ENCODE measurements at regions not wholly inside any gene's neighbourhood (a gene's known extent, or its start where the extent isn't known, plus 50 kb on each side); places are given as distances from the start of the nearest gene placed in this dataset.

DNA sequence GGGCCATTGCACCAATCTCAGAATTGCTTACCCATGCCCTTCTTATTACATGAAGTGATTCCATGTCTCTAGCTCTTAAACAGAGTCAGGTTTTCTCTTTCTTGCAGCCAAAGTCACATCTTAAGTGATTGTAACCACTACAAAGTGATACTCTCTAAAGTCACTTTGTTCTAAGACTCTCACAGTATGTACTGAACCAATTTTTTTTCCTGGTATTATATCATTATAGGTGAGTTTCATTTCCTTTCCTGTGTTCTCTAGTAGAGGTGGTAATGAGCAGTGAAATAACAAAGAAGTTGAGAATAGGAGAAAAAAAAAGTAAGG, 66.3 kb upstream of the DARS1 start:
- intact Hi-C loops (cut with DNase I): no loop called here
- no peaks in the 10 kb centered on the region for H3K4me1 ChIP-seq
- H3K27ac ChIP-seq: no peak overlapping the region

DNA sequence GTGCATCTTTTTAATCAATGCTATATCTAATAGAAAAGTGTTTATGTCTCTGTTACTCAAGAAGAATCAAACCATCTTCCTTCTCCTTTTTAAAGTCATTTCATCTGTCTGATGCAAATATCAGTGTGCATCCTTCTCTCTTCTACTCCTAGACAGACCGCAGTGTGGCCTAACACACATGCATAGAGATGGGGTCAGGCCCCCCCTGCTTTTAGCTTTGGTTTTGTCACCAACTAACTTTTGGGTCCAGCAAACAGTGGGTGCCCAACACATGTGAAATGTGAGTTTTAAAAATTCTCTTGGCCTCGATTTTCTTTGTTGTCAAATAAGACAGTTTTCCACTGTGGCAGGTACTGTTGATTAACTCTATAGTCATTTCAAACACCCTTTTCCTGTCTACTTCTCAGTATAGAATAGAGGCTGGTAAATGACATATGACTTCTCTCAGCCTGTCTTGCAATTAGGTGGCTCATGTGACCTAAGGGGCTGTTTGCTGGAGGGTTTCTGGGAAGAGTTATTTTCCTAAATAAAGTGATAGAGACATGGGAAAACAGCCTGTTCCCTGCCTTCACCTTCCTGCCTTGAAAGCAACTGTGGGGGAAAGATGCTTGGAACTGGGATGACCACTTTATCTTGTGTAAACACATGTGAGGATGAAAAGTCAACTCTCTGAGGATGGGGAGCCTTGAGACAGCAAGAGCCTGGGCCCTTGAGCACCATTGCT, 65.7 kb upstream of the DARS1 start:
- H3K4me3 ChIP-seq: no peak overlapping the region
- no peak for TF ChIP-seq POLR2A (IDR thresholded peaks at IDR 0.05)
- TF ChIP-seq, protein P1, sequence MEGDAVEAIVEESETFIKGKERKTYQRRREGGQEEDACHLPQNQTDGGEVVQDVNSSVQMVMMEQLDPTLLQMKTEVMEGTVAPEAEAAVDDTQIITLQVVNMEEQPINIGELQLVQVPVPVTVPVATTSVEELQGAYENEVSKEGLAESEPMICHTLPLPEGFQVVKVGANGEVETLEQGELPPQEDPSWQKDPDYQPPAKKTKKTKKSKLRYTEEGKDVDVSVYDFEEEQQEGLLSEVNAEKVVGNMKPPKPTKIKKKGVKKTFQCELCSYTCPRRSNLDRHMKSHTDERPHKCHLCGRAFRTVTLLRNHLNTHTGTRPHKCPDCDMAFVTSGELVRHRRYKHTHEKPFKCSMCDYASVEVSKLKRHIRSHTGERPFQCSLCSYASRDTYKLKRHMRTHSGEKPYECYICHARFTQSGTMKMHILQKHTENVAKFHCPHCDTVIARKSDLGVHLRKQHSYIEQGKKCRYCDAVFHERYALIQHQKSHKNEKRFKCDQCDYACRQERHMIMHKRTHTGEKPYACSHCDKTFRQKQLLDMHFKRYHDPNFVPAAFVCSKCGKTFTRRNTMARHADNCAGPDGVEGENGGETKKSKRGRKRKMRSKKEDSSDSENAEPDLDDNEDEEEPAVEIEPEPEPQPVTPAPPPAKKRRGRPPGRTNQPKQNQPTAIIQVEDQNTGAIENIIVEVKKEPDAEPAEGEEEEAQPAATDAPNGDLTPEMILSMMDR (IDR thresholded peaks at IDR 0.05): no peak
- H3K9me3 ChIP-seq: no peaks in the 10 kb centered on the region
- ATAC-seq: no peak
- H3K27me3 ChIP-seq: no peaks in the 10 kb centered on the region
- no peak for DNase-seq
- 51% methylated on average over 2 of the region's 2 CpGs for WGBS (ENCODE audit: insufficient coverage, low coverage, low lambda C conversion rate, missing lambda C conversion rate)
- H3K4me1 ChIP-seq: no peaks in the 10 kb centered on the region
- intact Hi-C loops (cut with DNase I): no loop called here
- no peaks in the 10 kb centered on the region for H3K36me3 ChIP-seq
- no peak overlapping the region for H3K27ac ChIP-seq

More for the DNA sequence above, 66.3 kb upstream of the DARS1 start:
- ATAC-seq (no peak), DNase-seq (no peak)
- Histone ChIP-seq H3K36me3 (no peaks in the 10 kb centered on the region), H3K27me3 (no peaks in the 10 kb centered on the region), H3K4me3 (no peak overlapping the region), H3K9me3 (no peaks in the 10 kb centered on the region)
- TF ChIP-seq, protein P1 (IDR thresholded peaks at IDR 0.05): no peak
- TF ChIP-seq POLR2A (IDR thresholded peaks at IDR 0.05): no peak

DNA sequence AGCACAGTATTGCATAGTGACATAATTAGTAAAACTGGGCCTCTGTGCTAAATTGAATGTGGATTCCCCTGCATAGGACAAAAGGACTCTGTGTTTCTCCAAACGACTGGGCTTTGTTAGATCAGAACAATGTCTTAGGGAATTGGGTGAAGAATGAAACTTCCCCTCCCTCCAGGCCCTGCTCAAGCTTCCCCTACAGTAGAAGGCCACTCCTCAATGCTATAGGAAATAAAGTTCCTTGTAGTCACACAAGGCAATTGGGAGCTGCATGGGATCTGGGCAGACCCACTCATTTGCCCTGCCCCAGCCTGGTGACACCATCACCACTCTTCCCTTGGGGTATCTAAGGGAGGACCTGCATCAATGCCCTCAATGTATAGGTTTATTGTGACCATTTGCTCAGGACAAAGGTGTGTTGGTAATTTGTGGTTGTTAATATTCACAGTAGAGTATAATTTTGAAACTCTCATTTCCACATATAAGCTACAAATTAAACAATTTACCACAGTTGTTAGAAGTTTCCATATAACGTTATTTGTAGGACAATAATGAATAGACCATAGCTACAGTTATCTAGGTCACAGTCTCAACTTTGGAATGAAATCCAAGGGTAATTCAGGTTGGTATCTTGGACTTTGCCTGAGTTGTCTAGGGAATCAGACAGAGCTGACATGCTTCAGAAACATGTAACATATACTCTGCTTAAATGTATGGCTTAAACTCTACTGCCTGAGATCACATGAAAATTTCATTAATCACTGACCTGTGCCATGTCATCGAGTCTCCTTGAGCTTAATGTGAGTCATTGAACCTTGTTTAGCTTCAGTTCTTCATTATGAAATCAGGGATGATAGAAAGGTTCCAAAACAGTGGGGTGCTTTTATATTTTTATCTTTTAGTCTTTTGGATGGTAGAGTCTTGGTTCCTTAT, 64.8 kb upstream of the DARS1 start:
- H3K4me1 ChIP-seq: no peaks in the 10 kb centered on the region
- intact Hi-C loops (cut with DNase I): no loop called here
- DNase-seq (no peak), ATAC-seq (no peak)
- no peaks in the 10 kb centered on the region for H3K27me3 ChIP-seq
- no peaks in the 10 kb centered on the region for H3K36me3 ChIP-seq
- 43% methylated on average over 3 of the region's 3 CpGs for WGBS (ENCODE audit: insufficient coverage, low coverage, low lambda C conversion rate, missing lambda C conversion rate)
- no peak overlapping the region for H3K4me3 ChIP-seq
- TF ChIP-seq POLR2A (IDR thresholded peaks at IDR 0.05): no peak
- TF ChIP-seq, protein P1 (IDR thresholded peaks at IDR 0.05): no peak
- no peak overlapping the region for H3K27ac ChIP-seq
- no peaks in the 10 kb centered on the region for H3K9me3 ChIP-seq

DNA sequence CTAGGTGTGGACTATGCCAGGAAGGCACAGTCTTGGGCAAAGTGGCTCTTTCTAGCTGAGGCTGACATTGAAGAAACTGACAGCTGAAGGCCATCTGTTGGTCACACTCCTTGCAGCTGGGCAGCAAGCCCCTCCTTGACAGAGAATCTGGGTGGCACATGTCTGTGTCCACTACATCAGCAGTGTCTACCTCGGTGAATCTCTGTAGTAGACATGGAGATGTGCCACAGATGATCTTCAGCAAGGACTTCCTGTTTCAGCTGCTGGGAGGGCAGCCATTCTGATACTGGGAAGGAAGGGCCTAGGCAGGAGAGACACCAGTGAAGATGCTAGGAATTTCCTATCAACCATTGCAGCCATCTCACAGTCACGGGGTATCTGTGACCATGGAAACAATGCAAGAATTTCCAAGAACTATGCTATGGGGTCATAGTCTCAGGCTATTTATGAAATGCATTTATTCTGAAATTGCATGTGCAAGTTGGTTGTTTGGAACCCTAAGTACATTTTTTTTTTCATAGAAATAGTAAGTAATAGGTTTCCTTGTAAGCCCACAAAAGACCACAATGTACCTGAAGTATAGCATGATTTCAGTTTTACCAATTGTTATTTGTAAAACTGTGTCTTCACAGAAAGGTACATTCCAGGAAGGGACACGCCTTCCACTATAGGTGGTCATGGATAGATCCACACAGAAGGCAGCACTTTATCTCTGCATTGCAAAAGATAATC, 63.8 kb upstream of the DARS1 start:
- intact Hi-C loops (cut with DNase I): no loop called here
- Histone ChIP-seq H3K4me1 (no peaks in the 10 kb centered on the region), H3K27me3 (no peaks in the 10 kb centered on the region), H3K27ac (no peak overlapping the region), H3K9me3 (no peaks in the 10 kb centered on the region), H3K36me3 (no peaks in the 10 kb centered on the region), H3K4me3 (no peak overlapping the region)
- WGBS (ENCODE audit: insufficient coverage, low coverage, low lambda C conversion rate, missing lambda C conversion rate): 75% methylated on average over 2 of the region's 3 CpGs
- ATAC-seq (no peak), DNase-seq (no peak)
- no peak for TF ChIP-seq POLR2A (IDR thresholded peaks at IDR 0.05)
- TF ChIP-seq, protein P1 (IDR thresholded peaks at IDR 0.05): no peak
